Femur (tissue), 1 donor: ENCODE measurements at regions not wholly inside any gene's neighbourhood (a gene's known extent, or its start where the extent isn't known, plus 50 kb on each side); places are given as distances from the start of the nearest gene placed in this dataset.

Experiments used
- DNase-seq: peaks from one replicate; pipeline ENCODE4 v3.0.0-alpha.2; 2017

DNA sequence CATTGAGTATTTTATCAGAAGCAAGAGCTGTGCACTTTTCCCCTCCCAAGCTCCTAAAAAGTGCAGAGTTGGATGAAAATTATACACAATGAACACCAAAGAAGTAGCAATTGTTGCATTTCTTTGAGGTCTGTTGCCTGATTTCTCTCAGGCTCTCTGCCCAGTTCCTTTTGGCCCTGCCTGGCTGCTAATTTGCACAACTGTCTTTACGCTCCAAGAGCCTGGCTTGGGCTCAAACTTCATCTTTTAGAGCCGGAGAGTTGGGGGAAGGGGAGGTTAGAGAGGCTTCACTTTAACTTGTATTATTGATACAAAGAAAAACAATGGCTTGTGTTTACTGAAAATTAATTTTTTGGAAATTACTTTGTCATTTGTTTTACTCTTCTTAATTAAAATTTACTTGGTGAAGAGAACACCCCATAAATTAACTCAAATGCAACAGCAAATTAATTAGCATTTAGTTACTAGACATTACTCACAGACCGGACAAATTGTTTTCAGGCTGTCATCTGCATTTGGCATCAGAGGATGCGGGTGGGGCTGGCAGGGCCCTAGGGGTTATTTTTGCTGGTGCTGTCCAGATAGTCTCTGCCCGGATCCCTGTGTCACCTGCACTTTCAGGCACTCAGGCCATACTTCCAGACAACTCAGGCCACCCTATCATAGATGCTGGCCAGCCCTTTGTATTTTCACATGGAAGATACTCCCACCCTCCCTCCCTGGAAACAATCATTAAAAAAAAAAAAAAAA lies 407.3 kb downstream of the NXPE2 start:
- peak; percentile 64 for DNase-seq

DNA sequence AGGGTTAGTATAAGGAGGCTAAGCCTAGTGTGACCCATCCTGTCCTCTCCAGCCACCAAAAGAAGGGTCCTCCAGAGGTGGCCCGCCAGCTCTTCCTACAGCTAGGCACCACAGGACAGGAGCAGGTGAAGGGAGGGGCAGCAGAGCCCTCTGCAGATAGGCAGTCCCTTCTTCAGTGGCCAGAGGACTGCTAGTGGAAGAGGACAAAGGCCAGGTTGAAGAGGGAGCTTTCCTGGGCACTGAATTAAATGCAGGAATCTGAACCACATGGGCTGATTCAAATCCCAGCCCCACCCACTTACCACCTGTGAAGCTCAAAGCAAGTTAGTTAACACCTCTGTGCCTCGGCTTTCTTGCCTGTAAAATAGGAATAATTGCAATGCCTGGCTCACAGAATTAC lies 409.5 kb downstream of the NXPE2 start:
- DNase-seq: no peak

DNA sequence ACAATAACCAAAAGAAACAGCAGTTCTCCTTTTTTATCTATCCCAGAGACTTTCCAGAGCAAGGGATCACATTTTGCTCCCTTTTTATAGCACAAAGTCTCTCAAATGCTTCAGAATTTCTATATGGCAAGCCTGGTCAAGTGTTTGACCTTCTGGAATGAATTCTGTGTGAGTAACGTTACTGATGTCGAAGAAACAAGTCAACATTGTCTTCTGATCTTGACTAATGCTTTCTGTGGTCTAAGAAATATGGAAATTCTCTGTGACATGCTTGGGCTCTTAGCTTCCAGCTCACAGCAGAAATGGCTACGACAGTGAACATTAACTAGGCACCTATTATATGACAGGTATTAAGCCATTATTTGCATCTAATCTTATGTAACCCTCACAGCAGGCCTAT lies 411.7 kb downstream of the CADM1 start:
- no peak for DNase-seq

DNA sequence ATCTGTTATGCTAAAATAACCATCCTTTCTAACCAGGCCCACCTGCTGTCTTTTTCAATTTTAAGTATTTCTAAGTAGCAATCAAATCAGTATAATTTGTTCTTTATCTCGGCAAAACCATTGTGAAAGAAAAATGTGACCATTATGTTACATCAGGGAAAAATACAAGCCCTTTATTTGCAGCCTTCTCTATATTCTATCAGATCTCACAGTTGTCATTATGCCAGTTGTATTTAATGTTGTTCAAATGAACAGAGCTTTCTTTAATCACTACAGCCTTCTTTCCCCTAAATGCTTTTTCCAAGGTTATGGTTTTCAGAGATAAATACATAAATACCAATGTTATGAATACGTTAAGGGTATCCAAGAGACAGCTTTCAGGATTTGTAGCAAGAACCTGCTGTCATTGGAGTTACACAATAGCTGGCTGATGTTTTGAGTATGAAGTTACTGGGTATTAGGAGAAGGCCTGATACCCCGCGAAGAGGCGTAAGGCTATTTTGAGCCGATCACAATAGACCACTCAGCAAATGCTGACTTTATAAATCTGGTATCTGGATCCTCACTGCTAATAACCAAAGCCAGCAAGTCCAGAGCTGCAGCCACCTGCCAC lies 406.3 kb downstream of the CADM1 start:
- DNase-seq: no peak

DNA sequence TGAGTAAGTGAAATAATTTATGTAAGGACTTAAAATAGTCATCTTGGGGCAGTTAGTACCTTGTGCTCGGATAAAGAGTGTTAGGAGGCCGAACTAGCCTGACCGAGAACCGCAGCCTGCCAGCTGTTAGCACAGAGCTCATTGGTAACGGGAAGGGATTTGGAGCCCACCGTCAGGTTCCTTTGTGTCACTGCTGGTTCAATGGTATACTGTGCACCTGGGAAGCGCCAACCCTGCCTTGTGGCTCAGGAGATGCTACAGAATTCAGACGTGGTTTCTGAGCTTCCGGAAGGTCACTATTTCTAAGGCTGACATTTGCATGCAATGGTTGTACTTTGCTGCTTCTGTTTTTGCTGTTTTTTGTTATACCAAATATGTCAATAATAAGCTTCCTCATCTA lies 403.5 kb downstream of the CADM1 start:
- no peak for DNase-seq

DNA sequence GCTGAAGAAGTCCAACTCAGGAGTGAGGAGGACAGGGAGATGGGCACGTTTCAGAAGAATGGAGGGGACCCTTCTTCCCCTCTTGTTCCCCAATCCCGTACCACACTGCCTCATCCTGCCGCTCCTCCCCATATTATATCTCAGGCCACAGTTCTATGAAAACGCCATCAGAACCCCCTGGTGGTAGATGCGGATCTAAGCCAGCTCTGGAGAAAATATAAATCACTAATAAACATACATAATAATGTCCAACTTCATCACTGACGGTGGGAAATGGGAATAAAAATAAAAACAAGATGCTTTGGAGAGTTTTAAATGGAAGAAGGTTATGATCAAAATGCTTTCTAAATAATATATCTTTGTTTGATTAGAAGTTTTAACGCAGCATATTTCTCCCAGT lies 400.3 kb downstream of the CADM1 start:
- DNase-seq: no peak

DNA sequence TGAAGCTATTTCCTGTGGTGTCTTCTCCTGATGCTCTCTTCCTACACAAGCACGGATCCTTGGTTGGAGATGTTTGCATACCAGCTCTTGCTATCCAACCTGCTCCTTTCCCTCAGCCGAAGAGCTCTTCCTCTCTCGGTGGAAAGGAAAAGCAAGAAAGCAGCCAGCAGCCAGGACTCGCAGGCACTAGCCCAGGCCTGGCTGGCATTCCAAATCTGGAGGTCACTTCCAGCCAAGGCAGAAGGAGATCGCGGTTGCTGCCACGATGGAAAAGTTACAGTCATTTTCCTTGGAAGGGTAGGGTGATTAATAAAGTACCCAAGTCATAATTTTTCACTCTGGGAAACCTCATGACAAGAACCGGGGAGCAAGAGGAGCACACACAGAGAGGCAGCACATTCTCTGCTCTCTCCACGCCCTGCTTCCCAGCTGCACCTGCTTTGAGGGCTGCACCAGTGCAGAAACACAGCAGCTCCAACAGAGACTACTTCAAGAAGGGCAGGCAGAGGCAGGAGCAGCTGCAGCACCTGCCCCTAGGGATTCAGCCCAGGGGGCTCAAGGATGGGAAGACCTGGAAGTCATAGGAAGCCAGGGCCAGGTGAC lies 399.3 kb downstream of the CADM1 start:
- DNase-seq: peak; percentile 55

DNA sequence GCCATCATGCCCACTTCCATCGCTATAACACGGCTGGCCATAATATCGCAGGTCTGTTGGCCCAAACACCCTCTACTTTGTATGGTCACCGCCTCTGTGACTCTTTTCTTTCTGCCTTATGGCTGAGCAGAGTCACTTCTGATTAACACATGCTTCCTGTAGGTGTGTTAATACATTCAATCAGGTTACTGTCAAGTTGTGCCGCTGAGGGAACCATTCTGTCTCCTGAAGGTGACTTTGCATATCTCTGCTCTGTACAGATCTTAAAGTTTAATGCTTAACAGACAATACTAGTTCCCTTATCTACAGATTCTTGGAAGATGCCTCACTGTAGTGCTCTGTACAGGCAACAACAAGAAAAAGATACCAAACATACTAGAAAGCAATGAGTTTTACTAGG lies 393.1 kb downstream of the CADM1 start:
- no peak for DNase-seq

DNA sequence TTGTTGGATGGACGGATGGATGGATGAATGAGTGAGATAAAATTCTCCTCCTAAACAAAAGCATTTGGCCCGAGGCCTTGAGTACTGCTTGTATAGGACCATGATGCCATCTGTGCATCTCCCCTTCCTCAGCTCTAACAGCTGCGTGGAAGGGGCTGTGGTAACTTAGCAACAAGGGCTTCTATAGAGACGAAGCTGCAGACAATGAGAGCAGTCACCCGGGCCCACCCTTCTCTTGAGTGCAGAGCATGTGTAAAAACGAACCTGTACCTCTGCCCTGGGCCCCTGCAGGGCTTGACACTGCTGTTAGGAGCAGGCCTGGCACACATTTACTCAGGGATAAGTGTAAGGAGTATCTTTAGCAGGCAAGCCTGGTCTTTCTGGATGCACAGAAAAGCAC lies 391.5 kb downstream of the CADM1 start:
- DNase-seq: no peak

DNA sequence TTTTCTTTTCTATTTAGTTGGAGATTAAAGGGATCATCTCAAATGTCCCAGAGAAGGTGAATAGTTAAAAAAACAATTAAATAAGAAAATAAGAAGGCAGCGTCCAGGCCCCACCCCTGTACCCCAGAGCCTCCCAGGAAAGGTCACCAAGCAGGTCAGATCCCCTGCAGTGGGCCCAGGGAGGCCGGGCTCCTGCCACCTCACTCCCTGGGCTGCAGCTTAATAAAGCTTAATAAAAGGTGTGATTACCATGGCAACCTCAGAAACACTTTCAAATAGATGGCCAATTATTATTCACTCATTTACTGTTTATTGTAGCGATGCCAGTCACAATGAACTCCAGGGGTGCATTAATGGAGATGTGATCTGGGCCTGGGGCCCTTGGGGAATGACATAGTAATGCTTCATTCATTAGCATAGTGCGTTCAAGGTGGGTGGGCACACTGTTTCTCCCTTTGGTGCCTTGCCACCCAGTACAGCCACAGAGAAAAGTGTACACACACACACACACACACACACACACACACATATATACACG lies 386.2 kb downstream of the CADM1 start:
- DNase-seq: no peak

DNA sequence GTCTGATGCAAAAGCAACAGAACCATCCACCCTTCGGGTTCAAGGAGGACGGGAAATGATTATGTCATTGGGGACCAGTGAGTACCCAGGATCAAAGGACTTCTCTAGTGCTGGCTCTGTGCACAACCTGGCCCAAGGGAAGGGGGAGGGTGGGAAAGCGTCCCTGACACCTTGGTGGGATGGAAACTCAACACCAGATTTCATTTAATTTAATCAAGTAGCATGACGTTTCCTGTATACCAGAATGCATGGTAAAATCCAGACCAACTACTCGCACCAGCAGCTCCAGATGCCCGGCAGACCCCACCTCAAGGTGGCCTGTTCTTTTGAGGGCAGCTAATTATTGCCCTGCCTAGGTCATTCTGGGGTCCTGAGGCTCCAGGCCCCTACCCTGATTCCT lies 385.1 kb downstream of the CADM1 start:
- DNase-seq: no peak
